ENCODE measurements at regions not wholly inside any gene's neighbourhood (a gene's known extent, or its start where the extent isn't known, plus 50 kb on each side); places are given as distances from the start of the nearest gene placed in this dataset.

GRCh38 chr2:115904516-115904915 is 1462.1 kb downstream of the DPP10 start:
- TF ChIP-seq, protein P1, sequence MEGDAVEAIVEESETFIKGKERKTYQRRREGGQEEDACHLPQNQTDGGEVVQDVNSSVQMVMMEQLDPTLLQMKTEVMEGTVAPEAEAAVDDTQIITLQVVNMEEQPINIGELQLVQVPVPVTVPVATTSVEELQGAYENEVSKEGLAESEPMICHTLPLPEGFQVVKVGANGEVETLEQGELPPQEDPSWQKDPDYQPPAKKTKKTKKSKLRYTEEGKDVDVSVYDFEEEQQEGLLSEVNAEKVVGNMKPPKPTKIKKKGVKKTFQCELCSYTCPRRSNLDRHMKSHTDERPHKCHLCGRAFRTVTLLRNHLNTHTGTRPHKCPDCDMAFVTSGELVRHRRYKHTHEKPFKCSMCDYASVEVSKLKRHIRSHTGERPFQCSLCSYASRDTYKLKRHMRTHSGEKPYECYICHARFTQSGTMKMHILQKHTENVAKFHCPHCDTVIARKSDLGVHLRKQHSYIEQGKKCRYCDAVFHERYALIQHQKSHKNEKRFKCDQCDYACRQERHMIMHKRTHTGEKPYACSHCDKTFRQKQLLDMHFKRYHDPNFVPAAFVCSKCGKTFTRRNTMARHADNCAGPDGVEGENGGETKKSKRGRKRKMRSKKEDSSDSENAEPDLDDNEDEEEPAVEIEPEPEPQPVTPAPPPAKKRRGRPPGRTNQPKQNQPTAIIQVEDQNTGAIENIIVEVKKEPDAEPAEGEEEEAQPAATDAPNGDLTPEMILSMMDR (IDR thresholded peaks at IDR 0.05) = no peak
- TF ChIP-seq POLR2A (IDR thresholded peaks at IDR 0.05) = no peak
